Gastrocnemius medialis (tissue), 4 donors: ENCODE measurements at regions not wholly inside any gene's neighbourhood (a gene's known extent, or its start where the extent isn't known, plus 50 kb on each side); places are given as distances from the start of the nearest gene placed in this dataset.
A peak's percentile ranks its signal among the peaks of the same experiment; 100 is the strongest.

ENCODE experiments used
- ATAC-seq, 2 donors: fragments of 150-250 bp; one replicate each; pipeline ENCODE4 v1.9.1; 2016
- DNase-seq, 2 donors: peaks; one replicate each; pipeline ENCODE4 v3.0.0-alpha.2; 2019
- H3K27ac ChIP-seq, 4 donors: fragments of 200-600 bp; sonication (generic); 1 replicate in 1 of 4; 2 replicates in 3 of 4; pipeline ENCODE4 v1.5.1; 2016 to 2018; ENCODE audit warnings: mild to moderate bottlenecking in 2 of 4, moderate library complexity in 1 of 4
- H3K27me3 ChIP-seq, 3 donors: fragments of 200-600 bp; sonication (generic) in 2 of 3; 1 replicate in 1 of 3; 2 replicates in 2 of 3; pipeline versions ENCODE4 v1.5.1 to v1.6.0; 2016 to 2019; ENCODE audit warnings: mild to moderate bottlenecking in 1 of 3, moderate library complexity in 1 of 3
- H3K36me3 ChIP-seq, 2 donors: fragments of 200-600 bp; sonication (generic) in 1 of 2; one replicate each; pipeline ENCODE4 v1.5.1; 2017 to 2018
- H3K4me1 ChIP-seq, 2 donors: fragments of 200-600 bp; sonication (generic) in 1 of 2; one replicate each; pipeline ENCODE4 v1.5.1; 2016 to 2017; ENCODE audit warnings: mild to moderate bottlenecking in 2 of 2
- H3K4me3 ChIP-seq, 4 donors: fragments of 200-600 bp; sonication (generic) in 3 of 4; 1 replicate in 1 of 4; 2 replicates in 3 of 4; pipeline ENCODE4 v1.5.1; 2016 to 2019; ENCODE audit warnings: mild to moderate bottlenecking in 2 of 4
- H3K9me3 ChIP-seq, 3 donors: fragments of 200-600 bp; sonication (generic) in 2 of 3; 1 replicate in 1 of 3; 2 replicates in 2 of 3; pipeline ENCODE4 v1.5.1; 2016 to 2019
- POLR2A ChIP-seq, 2 donors: fragments of 450-650 bp; IDR thresholded peaks; one replicate each; pipeline ENCODE4 v1.6.1; 2017; ENCODE audit warnings: antibody characterized with exemption in 2 of 2, mild to moderate bottlenecking in 2 of 2, moderate library complexity in 2 of 2
- in situ Hi-C, 4 donors: fragments of 200-750 bp; cut with MboI; loops; one replicate each; pipeline versions ENCODE4 v1.15.0 to v1.8.0; 2017; ENCODE audit warnings: low sequenced_read_pairs in 4 of 4
- intact Hi-C: fragments of 100-400 bp; cut with DNase I; formaldehyde crosslinking; loops from one replicate; pipeline ENCODE4 v1.15.1; 2023; ENCODE audit warnings: low total_unique reads
- TF ChIP-seq, protein P1 (sequence below), 5 experiments: fragments of 450-650 bp in 3 of 5; fragments of 200-600 bp in 2 of 5; sonication (generic) in 2 of 5; IDR thresholded peaks in 4 of 5; conservative IDR thresholded peaks in 1 of 5; 1 replicate in 4 of 5; 2 replicates in 1 of 5; pipeline ENCODE4 v1.5.1; 2016 to 2019; ENCODE audit warnings: antibody characterized with exemption in 5 of 5, mild to moderate bottlenecking in 3 of 5, moderate library complexity in 3 of 5

- no peak overlapping the region for H3K4me3 ChIP-seq
- DNase-seq, result no peak
- no peaks in the 10 kb centered on the region for H3K27me3 ChIP-seq
- intact Hi-C loops, result no loop called here
- H3K27ac ChIP-seq, result no peak overlapping the region
- TF ChIP-seq, protein P1, sequence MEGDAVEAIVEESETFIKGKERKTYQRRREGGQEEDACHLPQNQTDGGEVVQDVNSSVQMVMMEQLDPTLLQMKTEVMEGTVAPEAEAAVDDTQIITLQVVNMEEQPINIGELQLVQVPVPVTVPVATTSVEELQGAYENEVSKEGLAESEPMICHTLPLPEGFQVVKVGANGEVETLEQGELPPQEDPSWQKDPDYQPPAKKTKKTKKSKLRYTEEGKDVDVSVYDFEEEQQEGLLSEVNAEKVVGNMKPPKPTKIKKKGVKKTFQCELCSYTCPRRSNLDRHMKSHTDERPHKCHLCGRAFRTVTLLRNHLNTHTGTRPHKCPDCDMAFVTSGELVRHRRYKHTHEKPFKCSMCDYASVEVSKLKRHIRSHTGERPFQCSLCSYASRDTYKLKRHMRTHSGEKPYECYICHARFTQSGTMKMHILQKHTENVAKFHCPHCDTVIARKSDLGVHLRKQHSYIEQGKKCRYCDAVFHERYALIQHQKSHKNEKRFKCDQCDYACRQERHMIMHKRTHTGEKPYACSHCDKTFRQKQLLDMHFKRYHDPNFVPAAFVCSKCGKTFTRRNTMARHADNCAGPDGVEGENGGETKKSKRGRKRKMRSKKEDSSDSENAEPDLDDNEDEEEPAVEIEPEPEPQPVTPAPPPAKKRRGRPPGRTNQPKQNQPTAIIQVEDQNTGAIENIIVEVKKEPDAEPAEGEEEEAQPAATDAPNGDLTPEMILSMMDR (IDR thresholded peaks at IDR 0.05 in 4 of 5, conservative IDR thresholded peaks at IDR 0.05 in 1 of 5), result no peak
- TF ChIP-seq POLR2A (IDR thresholded peaks at IDR 0.05), result no peak
- H3K9me3 ChIP-seq, result no peaks in the 10 kb centered on the region
- in situ Hi-C loops, result no loop called here
- no peak for ATAC-seq
- no peaks in the 10 kb centered on the region for H3K36me3 ChIP-seq
- no peaks in the 10 kb centered on the region for H3K4me1 ChIP-seq
These were observed 94.2 kb upstream of the NRP1 start for GRCh38 chr10:33428682-33429081.

DNA sequence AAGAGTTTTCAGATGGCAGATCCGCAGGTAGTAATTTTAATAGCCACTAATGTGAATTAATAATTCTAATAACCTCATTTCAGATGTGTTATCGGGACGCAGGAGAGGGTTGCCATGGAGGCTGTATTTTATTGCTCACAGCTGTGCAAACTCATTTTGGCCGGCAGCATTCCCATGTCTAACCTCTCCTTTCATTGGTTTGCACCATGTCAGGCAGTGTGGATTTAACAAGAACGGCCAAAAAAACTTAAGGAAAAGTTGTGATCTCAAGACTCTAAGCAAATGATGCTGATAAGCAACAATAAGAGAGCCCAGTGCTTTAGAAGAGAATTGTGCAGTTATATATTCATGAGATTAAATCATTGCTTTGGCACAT lies 88.7 kb upstream of the NRP1 start:
- TF ChIP-seq POLR2A (IDR thresholded peaks at IDR 0.05), result no peak
- TF ChIP-seq, protein P1 (IDR thresholded peaks at IDR 0.05 in 4 of 5, conservative IDR thresholded peaks at IDR 0.05 in 1 of 5), result no peak
- H3K4me1 ChIP-seq, result peaks cover 13 to 17% of the 10 kb centered on the region in 2 donors
- H3K4me3 ChIP-seq, result no peak overlapping the region
- no peaks in the 10 kb centered on the region for H3K27me3 ChIP-seq
- no peak for DNase-seq
- intact Hi-C loops (no loop called here), in situ Hi-C loops (no loop called here)
- no peak overlapping the region for H3K27ac ChIP-seq
- H3K36me3 ChIP-seq, result no peaks in the 10 kb centered on the region
- H3K9me3 ChIP-seq, result no peaks in the 10 kb centered on the region
- ATAC-seq, result peak in 1 of 2 donors; percentile 14

DNA sequence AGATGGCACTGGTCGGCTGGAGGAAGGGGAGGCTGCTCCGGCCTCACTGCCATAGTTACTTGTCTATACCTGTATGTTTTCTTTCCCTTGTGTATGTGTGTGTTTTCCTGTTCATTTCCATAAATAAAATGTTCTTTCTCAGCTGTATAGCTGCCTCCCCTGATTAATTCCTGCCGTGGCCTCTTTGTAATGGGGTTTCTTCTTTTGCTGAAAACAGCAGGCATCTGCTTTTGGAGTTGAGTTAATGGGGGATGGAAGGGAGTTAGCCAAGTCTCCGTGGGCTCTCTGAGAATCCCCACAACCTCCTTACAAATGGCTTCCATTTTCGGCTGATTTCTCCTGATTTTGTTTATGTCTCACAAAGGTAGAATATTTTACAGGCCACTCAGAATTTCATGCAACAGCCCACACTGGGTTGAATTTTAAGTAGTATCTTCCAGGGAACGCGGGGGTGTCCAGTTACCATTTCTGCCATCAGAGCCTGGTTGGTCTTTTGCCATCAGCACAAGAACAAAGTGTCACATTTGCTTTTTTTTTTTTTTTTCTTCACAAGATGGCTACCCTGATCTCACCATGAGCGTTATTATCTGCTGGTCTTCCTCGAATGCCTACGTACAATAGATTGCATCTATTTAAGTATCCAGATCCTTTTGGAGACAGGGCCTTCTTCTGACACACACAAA lies 88.1 kb upstream of the NRP1 start:
- Histone ChIP-seq H3K4me1 (peaks cover 13 to 17% of the 10 kb centered on the region in 2 donors), H3K9me3 (no peaks in the 10 kb centered on the region), H3K27ac (no peak overlapping the region), H3K36me3 (no peaks in the 10 kb centered on the region), H3K27me3 (no peaks in the 10 kb centered on the region), H3K4me3 (no peak overlapping the region)
- ATAC-seq (peak; percentile 39 to 82), DNase-seq (no peak)
- no peak for TF ChIP-seq POLR2A (IDR thresholded peaks at IDR 0.05)
- TF ChIP-seq, protein P1 (IDR thresholded peaks at IDR 0.05 in 4 of 5, conservative IDR thresholded peaks at IDR 0.05 in 1 of 5), result no peak
- intact Hi-C loops (no loop called here), in situ Hi-C loops (no loop called here)

DNA sequence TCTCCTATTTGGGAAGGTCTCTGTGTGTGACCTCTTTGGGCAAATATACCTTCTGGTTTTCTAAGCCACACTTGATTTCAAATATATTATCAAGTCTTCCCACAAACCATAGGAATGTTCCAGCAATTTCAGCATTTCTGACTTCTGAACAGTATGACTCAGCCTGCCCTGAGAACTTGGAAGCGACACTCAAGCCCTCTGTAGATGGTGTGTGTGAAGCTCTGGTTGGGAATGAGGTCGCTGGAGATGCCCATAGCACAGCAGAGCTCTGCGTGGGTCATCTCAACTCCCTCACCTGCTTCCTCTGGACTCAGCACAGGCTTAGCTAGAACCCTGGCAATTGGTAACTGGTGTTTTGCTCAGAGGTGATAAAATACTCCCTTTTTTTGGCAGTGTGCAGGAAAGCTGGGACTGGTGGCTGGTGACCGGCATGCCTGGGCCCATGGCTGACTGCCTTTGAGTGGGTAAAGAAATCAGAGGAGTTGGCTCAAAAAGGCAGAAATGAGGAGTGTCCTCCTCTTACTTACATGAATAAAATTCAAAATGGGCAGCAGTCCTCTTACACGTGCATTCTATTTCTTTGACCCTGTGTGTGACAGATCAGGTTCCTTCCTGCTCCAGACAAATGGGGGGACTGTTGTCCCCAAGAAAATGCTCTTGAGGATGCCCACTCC lies 87.5 kb upstream of the NRP1 start:
- H3K9me3 ChIP-seq, result no peaks in the 10 kb centered on the region
- TF ChIP-seq, protein P1 (IDR thresholded peaks at IDR 0.05 in 4 of 5, conservative IDR thresholded peaks at IDR 0.05 in 1 of 5), result no peak
- no peak for TF ChIP-seq POLR2A (IDR thresholded peaks at IDR 0.05)
- no peaks in the 10 kb centered on the region for H3K27me3 ChIP-seq
- H3K27ac ChIP-seq, result no peak overlapping the region
- no peak overlapping the region for H3K4me3 ChIP-seq
- peaks cover 13 to 17% of the 10 kb centered on the region in 2 donors for H3K4me1 ChIP-seq
- intact Hi-C loops (no loop called here), in situ Hi-C loops (no loop called here)
- DNase-seq (peak in 1 of 2 donors; percentile 22), ATAC-seq (peak in 1 of 2 donors; percentile 65)
- no peaks in the 10 kb centered on the region for H3K36me3 ChIP-seq
